Activated CD8-positive, alpha-beta memory T cell treated with anti-CD3 and anti-CD28 coated beads, Interleukin-2, amount 50 U/mL, for 24 hours (primary cell): ENCODE measurements at regions not wholly inside any gene's neighbourhood (a gene's known extent, or its start where the extent isn't known, plus 50 kb on each side); places are given as distances from the start of the nearest gene placed in this dataset.
"Not testable (repeated sequence)": the region's sequence is repeated elsewhere in the genome, so short reads cannot be mapped to it uniquely, and the experiment has no call there.

Experiments
- DNase-seq: peaks from one replicate; pipeline ENCODE4 v3.0.0-alpha.2; 2020; ENCODE audit errors: extremely low read depth

DNA sequence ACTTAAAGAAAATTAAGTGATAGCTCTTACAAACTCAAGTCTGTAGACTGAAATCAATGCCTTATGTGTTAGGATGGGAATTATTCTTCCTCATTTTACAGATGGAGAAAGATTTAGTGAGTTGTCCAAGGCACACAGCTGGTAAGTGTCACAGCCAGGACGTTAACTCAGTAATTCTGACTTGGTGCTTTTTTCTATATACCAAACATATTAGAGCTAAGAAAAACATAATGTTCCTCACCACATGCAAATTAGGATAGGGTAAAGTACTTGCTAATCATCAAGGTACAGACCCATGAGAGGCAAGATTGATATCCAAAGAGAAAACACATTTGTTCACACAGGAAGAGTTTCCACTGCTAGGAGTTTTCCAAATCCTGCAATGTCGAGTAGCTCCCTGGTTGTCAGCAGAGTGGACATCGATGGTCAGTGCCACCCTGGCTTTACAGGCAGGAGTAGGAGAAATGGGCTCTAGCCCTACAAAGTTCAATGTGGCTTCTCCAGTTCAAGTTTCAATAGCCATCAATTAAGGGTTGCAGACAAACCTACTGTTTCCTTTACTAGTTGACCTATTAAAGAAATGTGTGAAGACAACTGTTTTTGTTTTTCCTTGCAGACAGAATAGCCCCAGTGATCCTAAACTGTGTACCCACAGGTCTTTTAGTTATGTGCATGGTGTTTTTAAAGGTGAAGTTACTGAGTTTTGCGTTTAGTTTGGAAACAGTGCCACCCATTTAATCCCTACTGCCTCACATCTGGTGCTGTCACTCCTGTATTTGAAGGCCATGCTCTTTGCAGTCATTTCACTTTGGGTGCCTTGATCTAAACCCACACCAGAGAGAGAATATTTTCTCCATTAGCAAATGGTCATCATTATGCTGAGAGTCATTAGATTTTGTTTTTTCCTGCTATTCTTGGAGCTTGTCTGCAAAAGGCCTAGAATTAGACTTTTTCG, 460.8 kb upstream of the SMARCA2 start:
- no peak for DNase-seq

DNA sequence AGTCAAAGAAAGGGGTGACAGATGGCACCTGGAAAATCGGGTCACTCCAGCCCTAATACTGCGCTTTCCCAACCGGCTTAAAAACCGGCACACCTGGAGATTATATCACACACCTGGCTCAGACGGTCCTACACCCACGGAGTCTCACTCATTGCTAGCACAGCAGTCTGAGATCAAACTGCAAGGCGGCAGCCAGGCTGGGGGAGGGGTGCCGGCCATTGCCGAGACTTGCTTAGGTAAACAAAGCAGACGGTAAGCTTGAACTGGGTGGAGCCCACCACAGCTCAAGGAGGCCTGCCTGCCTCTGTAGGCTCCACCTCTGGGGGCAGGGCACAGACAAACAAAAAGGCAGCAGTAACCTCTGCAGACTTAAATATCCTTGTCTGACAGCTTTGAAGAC, 456.5 kb upstream of the SMARCA2 start:
- not testable (repeated sequence) for DNase-seq

DNA sequence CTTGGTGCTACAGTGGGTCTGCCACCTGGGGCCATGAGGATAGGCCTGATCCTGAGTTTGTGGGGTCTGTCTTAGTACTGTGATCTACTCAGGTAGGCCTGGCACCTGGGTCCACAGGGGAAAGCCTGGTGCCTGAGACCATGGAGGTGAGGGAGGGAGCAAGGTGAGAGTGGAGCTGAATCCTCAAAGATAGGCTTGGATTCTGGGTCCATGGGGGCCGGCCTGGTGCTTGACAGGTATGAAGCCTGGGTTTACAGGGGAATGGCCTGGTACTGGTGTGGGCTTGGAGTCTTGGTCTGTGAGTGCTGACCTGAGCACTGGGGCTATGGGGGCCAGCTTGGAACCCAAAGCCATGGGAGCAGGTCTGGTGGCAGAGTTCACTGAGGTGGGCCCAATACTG, 439.2 kb upstream of the SMARCA2 start:
- DNase-seq: no peak

DNA sequence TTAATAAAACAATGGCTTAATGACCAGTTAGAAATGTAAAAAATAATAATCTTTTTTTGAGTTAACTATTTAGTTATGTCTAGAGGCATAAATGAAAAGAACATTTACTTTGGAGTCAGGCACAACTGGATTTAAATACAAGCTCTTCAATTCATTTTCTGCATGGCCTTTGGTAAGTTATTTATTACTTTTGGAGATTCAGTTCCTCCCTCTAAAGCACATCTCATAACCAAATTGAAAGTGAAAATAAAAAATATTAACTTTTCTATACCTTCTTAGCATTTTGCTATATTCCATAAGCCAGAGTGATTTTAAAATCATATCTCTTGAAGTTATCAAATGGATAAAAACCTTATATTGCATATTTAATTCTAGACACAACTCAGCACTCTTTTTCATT, 434.9 kb upstream of the SMARCA2 start:
- DNase-seq: no peak

DNA sequence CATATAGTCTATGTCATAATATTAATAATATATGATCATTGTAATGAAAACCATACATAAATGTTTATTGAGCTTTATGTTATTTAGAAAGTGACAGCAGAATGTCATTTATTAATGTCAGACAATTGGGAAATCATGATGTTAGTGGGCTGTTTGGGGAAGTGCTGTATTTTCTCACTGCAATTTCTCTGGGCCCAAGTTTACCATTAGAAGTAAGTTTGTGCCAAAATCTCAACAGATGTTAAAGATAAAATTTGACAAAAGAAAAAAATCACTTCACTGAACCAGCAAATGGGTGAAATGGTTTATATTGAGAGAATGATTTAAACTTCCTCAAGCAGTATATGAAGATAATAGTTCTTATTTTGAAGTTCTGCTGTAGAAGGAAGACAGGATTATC, 433.2 kb upstream of the SMARCA2 start:
- DNase-seq: no peak

GRCh38 chr9:1591310-1591709, 423.8 kb upstream of the SMARCA2 start:
- DNase-seq: no peak

GRCh38 chr9:1598270-1598669, 416.9 kb upstream of the SMARCA2 start:
- DNase-seq: no peak

DNA sequence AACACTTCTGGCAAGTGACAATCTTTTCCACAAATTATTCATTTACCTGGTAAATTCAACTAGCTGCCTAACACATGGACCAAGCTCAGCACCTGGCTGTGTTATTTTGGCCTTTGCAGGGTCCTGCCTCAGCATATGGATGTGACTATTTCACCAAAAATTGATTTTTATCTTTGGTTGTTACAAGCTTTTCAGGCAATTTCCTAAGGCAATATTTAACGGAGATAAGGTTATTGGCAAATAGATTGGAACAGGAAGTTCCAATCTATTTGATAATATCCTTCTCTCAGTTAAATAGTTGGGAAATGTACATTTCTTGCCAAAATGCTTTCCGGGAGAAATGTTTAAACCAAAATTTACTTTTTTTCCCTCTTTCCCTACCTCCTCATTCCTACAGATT, 415.2 kb upstream of the SMARCA2 start:
- no peak for DNase-seq

GRCh38 chr9:1604942-1605560, 410.1 kb upstream of the SMARCA2 start:
- DNase-seq: no peak

DNA sequence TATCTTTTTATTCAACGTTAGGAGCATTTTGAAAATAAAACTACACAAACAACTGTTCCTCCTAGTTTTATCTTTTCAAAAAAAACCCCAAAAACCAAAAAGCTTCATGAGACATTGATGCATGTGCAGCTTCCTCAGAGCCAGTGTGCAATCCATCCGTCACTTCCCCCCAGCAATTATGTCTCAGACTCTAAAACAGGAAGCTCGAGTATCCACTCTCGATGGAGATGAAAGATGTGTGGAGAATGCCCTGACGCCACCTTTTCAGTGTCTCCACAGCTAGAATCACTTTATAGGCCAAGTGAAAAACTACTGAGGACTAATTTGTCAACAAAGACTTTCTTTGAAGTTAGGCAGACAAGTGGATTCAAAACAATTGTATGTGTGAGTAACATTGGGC, 408.9 kb upstream of the SMARCA2 start:
- no peak for DNase-seq

DNA sequence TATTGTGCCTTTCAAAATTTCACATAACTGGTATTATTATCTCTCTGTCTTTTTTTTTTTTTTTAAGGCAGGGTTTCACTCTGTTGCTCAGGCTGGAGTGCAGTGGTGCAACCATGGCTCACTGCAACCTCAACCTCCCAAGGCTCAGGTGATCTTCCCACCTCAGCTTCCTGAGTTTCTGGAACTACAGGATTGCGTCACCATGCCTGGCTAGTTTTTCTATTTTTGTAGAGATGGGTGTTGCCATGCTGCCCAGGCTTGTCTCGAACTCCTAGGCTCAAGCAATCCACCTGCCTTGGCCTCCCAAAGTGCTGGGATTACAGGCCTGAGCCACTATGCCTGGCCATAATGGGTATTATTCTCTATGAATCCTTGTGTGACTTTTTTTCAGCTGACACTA, 402.3 kb upstream of the SMARCA2 start:
- no peak for DNase-seq

DNA sequence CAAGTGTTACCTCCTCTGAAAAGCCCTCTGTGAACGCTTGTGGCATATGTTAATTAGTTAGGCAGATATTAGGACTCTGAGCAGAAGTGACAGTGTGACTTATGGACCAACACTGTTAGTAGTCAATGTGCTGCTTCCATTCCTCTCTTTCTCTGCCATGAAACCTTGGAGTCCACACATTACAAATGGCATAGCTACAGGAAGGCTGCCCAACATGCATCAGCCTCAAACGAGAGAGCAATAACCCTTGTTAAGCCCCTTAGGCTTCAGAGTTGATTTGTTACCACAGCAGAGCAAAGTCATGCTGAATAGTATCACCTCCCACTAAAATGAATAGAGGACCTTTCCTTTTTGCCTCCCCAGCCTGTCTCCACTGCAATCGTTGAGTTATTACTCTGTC, 397.7 kb upstream of the SMARCA2 start:
- no peak for DNase-seq

- no peak for DNase-seq
These were observed 395.0 kb upstream of the SMARCA2 start for GRCh38 chr9:1619915-1620710.

DNA sequence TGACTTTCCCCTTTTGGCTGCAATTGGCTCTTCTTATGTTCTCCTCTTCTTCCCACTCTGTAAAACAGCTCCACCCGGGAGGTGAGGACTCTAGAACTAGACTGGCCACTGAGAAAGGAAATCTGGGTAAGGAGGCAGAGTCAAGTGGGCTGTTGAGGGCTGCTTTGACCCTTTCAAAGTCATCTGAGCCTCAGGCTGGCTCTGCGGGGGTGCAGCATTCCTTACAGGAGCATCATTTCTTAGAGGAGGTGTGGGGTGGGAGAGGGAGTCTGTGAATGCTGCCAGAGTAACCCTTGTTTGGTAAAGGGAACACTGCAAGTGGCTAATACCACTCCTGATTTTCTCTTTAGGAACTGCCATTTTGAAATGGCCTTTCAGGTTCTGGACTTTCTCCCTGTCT, 377.7 kb upstream of the SMARCA2 start:
- DNase-seq: no peak

GRCh38 chr9:1639166-1639565, 376.0 kb upstream of the SMARCA2 start:
- no peak for DNase-seq

- no peak for DNase-seq
These were observed 367.4 kb upstream of the SMARCA2 start for GRCh38 chr9:1647776-1648175.

GRCh38 chr9:1653282-1653681, 361.9 kb upstream of the SMARCA2 start:
- no peak for DNase-seq

GRCh38 chr9:1658661-1659362, 356.3 kb upstream of the SMARCA2 start:
- no peak for DNase-seq

DNA sequence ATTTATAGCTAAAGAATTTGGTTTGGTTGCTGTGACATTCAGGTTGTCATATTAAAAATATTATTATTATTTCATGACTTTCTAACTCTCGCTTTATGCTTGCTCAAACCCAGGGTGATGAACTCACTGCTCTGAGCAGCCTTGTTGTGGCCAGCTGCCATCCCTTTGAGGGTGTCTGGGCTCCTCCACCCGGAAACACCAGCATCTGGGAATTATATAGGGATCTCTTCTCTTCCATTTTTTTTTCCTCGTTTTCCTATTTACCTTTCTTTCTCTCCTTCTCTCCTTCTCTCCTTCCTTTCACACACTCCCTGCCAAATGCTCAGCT, 355.8 kb upstream of the SMARCA2 start:
- DNase-seq: no peak

DNA sequence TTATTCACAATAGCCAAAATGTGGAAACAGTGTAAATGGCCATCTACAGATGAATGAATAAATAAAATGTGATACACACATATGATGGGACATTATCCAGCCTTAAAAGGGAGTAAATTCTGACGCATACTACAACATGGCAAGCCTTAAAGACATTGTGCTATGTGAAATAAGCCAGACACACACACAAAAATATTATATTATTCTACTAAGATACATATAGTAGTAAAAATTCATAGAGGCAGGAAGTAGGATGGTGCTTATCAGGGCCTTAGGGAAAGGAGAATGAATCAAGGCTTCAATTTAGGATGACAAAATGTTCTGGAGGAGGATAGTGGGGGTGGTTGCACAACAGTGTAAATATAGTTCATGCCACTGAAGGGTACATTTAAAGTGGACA, 346.7 kb upstream of the SMARCA2 start:
- no peak for DNase-seq

DNA sequence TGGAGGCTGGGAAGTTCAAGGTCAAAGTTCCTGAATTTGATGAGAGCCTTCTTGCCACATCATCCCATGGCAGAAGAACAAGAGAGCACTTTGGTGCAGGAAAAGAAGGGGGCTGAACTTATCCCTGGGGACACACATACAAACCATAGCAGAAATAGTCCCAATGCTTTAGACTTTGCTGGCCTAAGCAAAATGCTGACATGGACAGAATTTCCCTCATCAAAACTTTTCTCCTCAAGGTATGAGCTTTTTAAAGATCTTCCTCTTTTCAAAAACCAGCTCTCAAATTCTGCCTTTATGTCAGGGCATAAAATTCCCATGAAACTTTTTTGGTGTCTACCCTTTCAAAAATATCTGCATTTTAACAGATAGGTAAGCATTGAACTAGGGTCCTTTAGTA, 341.8 kb upstream of the SMARCA2 start:
- DNase-seq: no peak

DNA sequence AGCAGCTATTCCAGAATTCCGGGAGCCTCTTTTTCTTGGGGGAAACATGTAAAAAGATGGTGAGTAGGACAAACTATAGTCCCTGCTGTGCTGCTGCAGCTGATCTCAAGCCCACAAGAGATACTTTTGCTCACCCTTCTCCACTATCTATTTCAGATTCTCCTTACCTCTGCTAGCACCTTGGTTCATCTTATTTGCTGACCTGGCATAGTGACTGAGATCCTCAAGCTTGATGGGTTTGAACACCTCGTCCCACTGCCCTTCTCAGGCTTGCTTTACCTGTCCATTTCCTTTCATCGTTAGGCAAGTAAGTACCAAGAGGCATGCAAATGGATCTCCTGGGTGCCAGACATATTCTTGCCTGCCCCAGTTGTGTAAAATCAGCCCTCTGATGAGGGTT, 338.4 kb upstream of the SMARCA2 start:
- DNase-seq: no peak
